HG03558 (cell line): ENCODE measurements at regions not wholly inside any gene's neighbourhood (a gene's known extent, or its start where the extent isn't known, plus 50 kb on each side); places are given as distances from the start of the nearest gene placed in this dataset.
"Not testable (repeated sequence)": the region's sequence is repeated elsewhere in the genome, so short reads cannot be mapped to it uniquely, and the experiment has no call there.

Experiments
- ATAC-seq: cut with Tn5 transposase; IDR thresholded peaks from one replicate; pipeline ENCODE4 v1.9.1; 2021; ENCODE audit warnings: moderate number of reproducible peaks; ENCODE audit not compliant: unreplicated experiment; ENCODE audit errors: extremely low read depth

DNA sequence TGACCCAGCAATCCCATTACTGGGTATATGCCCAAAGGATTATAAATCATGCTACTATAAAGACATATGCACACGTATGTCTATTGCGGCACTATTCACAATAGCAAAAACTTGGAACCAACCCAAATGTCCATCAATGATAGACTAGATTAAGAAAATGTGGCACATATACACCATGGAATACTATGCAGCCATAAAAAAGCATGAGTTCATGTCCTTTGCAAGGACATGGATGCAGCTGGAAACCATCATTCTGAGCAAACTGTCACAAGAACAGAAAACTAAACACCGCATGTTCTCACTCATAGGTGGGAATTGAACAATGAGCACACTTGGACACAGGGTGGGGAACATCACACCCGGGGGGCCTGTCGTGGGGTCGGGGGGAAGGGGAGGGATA lies 80.1 kb upstream of the TMEM170B start:
- not testable (repeated sequence) for ATAC-seq

DNA sequence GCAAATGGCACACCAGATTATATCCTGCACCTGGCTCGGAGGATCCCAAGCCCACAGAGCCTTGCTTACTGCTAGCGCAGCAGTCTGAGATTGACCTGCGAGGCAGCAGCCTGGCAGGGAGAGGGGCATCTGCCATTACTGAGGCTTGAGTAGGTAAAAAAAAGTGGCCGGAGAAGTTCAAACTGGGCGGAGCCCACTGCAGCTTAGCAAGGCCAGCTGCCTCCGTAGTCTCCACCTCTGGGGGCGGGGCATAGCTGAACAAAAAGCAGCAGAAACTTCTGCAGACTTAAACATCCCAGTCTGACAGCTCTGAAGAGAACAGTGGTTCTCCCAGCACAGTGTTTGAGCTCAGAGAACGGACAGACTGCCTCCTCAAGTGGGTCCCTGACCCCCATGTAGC lies 85.4 kb upstream of the TMEM170B start:
- ATAC-seq, result not testable (repeated sequence)

DNA sequence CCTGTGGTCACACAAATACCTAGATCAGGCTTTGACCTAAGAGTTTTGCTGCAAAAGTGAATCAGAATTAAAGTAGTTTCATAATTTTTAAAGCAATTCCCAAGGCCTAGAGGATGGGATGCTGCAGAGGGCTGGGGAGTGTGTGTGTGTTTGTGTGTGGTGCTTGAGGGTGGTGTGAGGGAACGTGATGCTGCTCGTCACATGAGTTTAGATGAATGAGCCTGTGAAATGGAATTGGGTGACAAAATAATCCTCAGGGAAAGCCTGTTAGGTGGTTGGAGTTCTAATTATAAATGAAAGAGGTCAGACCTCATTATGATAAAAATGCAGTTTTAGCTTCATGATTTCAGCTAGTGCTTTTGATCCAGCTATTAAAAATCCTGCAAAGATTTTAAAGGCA lies 87.5 kb upstream of the TMEM170B start:
- ATAC-seq, result no peak

DNA sequence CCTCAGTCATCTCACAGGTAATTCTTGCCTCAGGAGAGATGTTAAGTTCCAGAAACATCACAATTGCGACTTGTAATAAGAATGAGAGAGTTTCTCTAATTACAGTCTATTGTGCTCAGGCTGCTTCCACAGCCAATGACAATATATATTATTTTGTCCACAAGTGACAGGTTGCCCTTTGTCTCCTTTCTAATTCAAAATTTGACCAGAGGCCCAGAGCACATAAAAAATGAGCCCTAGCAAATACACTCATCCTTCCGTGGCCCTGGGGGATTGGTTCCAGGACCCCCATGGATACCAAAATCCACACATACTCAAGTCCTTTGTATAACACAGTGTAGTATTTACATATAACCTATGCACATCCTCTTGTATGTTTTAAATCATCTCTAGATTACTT lies 88.1 kb upstream of the TMEM170B start:
- ATAC-seq, result no peak

DNA sequence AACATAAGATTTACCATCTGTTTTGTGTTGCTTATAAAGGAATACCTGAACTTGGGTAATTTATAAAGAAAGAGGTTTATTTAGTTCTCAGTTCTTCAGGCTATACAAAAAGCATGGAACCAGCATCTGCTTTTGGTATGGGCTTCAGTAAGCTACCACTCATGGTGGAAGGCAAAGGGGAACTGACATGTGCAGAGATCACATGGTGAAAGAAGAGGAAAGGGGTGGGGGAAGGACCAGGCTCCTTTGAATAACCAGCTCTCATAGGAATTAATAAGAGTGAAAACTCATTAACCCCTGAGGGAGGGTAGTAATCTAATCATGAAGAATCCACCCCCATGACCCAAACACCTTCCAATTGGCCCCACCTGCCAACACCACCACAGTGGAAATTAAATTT lies 89.5 kb upstream of the TMEM170B start:
- ATAC-seq, result no peak

DNA sequence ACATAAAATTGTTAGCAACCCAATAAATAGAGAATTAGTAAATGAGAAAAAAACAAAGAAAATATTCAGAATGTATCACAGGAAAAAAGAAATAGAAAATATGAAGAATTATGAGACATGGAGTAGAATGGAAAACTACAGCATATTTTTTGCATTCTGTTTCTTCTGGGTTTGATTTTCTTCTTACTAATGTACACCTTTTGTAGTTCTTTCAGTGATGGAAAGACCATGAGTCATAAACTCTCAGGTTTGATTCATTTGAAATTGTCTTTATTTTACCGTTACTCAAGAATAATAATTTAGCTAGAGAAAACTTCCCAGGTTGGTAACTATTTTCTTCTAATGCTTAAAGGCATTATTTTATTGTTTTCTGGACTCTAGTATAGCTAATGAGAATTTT lies 90.3 kb upstream of the TMEM170B start:
- ATAC-seq, result no peak

DNA sequence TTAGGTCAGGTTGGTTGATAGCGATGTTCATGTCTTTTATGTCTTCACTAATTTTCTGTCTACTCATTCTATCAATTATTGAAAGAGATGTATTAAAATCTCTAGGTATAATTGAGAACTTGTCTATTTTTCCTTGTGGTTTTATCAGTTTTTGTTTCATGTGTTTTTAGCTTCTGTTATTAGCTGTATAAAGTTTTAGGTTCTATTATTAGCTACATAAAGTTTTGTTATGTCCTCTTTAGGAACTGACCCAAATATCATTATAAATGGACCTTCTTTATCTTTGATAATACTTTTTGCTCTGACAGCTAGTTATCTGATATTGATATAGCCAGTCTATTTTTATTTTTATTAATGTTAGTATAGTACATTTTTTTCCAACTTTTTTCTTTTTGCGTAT lies 92.4 kb upstream of the TMEM170B start:
- ATAC-seq, result no peak

DNA sequence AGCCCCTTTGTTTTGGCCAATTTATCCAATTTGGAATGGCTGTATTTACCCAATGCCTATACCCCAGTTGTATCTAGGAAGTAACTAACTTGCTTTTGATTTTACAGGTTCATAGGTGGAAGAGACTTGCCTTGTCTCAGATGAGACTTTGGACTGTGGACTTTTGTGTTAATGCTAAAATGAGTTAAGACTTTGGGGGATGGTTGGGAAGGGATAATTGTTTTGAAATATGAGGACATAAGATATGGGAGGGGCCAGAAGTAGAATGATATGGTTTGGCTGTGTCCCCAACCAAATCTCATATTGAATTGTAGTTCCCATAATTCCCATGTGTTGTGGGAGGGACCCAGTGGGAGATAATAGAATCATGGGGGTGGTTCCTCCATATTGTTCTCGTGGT lies 94.4 kb upstream of the TMEM170B start:
- ATAC-seq, result not testable (repeated sequence)

DNA sequence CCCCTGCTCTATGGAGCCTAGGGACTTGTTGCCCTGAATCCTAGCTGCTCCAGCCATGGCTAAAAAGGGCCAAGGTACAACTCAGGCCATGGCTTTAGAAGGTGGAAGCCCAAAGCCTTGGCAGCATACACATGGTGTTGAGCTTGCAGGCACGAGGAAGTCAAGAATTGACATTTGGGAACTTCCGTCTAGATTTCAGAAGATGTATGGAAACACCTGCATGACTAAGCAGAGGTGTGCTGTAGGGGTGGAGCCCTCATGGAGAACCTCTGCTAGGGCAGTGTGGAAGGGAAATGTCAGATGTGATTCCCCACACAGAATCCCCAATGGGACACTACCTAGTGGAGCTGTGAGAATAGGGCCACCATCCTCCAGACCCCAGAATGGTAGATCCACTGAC lies 95.1 kb upstream of the TMEM170B start:
- no peak for ATAC-seq

DNA sequence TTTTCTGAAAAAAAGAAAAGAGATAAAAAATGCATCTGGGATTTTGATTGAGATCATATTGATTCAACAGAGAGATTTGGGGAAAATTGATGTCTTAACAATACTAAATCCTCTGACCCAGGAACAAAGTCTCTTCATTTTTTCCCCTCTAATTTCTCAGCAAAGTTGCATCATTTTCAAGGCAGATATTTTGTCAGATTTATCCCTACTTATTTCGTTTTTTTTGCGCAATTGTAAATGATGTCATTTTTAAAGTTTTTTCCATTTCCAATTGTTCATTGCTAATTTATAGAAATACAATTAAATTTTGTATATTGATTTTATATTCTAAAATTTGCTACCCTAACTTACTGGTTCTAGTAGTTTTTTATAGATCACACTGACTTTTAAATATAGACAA lies 97.7 kb upstream of the TMEM170B start:
- no peak for ATAC-seq

DNA sequence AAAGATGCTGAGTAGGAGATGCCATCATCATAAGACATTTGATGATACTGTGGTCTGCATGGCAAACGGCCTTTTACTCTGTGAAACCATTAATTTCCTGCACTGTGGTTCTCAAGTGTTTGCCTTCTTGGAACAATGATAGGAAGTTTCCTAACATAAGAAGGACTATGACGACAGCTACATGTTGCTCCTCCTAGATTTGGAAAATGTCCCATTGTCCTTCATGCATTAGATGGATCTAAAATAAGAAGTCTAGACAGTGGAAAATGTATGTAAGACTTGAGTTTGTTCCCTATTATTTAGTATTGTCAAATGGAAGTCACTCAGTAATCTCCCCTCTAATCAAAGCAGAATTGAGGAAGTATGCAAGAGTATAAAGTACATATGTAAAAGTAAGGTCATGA lies 98.5 kb upstream of the TMEM170B start:
- no peak for ATAC-seq

DNA sequence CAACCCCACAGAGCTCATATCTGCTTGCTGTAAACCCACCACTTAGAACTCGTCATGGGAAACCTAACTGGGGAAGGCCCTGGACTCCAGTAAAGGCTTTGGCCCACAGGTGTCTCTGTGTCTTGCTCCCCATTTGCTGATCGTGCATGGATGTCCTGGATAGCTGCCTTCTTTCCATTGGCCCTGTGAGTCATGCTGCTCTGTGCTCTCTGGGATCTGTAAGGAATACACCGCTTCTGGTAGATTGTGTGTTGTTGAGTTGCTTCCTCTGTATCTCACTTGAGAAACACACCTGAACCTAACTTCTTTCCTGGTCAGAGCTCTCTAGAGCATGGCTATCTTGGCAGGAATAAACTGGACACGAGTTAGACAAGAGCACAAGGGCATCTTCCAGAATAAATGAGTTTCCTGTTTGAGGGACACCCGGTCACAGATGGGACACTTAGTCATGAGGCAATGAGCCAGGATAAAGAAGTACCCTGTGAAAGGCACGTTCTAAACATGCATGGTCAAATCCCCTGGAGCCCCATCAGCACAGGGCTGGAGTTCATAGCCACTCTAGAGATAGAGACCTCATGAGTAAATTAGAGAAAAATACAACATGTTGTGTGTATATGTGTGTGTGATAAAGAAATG lies 99.6 kb upstream of the TMEM170B start:
- ATAC-seq, result no peak

DNA sequence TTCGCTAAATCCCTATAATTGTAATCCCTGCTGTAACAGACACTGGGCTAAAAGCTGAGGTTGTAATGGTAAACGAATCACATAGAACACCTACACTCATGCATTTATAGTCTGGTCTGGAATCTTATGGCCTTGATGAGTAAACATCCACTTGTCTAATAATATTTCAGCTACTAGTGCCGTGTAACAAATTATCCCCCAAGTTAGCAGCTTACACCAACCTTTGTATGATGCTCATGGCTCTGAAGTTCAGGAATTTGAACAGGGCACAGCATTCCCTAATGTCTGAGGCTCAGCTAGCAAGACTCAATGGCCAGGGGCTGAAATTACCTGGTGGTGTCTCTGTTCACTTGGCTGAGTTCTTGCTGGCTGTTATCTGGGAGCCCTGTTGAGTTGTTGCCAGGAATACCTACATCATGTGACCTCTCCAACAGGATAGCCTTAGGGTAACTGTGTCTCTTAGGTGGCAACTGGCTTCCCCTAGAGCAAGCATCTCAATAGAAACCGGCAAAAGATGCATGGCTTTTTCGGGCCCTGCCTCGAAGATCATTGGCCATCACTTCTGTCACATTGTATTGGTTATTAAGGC lies 100.9 kb upstream of the TMEM170B start:
- no peak for ATAC-seq

DNA sequence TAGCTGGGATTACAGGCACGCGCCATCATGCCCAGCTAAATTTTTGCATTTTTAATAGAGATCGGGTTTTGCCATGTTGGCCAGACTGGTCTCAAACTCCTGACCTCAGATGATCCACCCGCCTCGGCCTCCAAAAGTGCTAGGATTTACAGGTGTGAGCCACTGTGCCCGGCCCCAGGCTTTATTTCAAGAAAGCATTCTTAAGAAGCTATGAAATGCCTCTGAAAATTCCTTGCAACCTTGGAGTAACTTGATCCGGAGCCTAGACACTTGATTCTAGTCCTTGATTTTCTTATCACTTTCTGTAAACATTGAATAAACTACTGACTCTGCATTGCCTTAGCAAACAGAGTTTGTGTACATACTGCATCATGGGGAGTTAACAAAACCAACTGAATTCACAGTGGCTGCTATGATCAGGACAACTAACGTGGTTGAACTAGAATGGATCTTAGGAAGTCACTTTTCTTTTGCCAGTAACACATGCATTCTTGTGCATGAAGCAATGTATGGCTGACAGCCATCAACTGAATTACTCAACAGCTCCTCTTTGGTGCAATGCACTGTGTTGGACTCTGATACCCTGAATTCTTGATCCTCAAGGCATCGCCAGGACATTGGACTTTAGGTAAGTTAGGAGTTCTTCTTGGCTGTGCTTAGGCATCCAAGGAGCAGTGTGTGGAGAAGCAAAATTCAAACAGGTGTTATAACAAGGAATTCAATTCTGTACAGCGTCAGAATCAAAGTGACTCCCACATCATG lies 102.8 kb upstream of the TMEM170B start:
- no peak for ATAC-seq

DNA sequence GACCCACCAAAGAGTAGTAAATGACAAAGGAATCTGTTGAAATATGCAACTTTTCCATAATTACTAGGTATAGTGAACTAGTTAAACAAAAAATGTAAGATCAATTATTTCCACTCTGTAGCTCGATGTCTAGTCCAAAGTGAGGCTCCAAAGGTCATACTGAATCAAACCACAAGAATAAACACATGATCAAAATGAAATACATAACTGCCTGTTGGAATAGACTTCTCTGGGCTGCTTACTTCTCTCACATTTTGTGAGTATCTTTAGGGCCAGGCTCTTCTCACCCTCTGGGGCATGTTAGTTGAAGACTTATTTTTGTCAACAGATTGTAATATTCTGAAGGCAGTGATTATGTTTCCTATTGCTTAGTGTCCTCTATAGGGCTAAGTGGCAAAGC lies 103.7 kb upstream of the TMEM170B start:
- no peak for ATAC-seq

DNA sequence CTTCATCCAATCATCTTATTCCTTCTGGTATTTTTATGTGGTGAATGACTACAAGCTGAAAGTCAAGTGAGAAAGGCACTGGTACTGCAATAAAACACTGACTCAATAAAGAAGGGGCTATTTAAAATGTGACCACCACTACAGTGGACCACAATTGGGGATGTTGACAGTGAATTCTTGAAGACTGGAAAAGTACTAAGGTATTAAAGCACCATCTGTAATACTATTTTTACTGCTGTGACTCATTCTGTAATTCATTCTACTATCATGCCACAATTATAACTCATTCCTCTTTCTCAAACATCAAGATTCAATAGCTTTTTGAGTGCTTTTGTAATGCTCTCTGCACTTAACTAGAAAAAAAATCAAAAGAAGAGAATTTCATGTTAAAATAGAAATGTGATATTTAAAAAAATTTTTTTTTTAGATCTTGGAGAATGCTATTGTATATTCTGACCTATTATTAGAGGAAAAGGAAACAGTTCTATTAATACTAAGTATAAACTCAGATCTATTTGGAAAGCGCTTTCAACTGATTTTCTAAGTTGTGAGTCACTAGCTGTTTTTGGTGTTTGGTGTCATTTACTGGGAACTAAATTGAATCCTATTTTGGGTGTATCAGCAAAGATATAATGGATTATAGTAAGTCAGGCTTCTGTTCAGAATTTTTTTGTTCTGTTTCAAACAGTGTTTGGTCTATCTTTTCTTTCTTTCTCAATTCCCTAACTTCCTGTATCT lies 104.7 kb upstream of the TMEM170B start:
- no peak for ATAC-seq

DNA sequence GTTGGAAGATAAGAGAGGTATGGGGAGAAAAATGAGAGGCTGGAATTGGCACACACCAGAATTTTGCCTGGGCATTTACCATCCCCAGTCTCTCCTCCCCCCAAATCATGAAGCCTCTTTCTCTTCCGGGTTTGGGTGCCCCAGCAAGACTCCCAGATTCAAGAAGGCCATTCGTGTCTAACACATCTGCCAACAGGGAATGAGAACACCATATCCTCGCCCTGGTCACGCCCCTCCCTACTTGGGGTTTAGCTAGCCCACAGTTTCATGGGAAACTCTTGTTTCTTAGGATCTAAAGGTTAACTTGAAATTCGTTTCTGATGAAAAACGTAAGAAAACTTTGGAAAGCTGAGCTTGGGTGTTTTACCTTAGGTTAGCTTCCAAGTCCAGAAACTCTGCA lies 105.5 kb upstream of the TMEM170B start:
- no peak for ATAC-seq

DNA sequence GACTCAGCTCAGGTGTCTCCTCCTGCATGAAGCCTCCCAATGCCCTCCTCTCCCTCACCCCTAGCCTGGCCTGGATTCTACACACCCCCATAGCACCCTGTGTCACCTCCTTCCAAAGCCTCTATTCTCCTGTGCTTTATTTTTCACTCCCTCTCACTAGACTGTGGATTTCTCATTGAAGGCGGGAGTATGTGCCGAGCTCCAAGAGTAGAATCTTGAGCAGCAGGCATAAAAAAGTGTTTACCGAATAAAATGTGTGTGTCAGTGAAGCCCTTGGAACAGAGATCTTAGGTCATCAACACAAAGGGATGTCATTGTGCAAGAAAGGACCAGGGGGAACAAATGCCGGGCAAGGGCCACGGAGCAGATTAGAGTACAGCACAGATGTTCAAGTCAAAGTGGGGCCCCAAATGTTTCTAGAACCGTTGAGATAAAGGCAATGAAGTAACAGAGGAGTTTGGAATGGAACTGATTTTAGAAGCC lies 106.1 kb upstream of the TMEM170B start:
- no peak for ATAC-seq

DNA sequence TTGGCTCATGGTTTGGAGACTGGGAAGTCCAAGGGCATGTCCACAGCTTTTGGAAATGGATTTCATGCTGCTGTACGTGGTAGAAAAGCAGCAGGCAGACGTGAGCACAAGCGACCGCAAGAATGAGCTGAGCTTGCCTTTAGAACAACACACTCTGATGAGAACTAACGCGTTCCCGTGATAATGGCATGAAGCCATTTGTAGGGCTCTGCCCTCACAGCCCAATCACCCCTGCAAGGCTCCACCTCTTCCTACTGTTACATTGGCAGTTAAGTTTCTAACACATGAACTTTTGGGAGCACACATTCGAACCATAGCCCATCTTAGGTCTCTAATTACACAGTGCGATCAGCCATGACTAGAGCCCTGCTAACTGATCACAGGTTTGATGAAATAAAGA lies 107.5 kb upstream of the TMEM170B start:
- no peak for ATAC-seq

DNA sequence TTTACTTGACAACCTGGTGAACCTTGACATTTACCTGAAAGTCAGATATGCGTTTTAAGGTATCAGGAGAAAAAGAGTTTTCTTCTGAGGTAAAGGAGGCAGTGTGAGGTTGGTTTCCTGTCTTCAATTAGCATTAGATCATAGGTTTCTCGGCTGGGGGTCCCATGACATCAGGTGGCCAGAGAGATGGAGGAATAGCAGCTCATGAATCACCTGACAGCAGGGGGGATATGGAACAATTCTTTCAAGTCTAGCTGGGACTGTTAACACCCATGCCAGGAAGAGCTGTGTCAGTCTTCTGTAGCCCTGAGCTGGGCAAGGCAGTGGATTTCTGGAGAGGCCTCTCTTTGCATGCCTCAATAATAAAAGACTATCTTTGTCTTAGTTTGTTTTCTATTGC lies 108.0 kb upstream of the TMEM170B start:
- ATAC-seq, result no peak

DNA sequence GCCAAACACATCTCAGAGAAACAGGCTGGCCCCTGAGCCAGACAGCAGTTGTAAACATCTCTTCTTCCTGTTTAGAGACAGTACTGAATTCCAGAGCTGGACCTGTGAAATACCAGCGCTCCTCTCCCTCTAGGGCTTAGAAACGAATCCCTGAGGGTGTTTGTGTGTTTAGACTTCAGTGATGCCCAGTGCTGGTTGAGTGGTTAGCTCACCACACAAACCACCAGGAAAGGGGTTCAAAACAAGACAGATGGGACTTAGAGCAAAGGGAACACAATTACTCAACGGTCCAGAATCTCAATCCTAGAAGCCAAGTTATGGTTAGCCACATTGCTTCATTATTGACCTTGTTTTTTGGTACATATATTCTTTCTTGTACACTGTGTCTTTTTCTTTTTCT lies 108.7 kb upstream of the TMEM170B start:
- peak; percentile 39 for ATAC-seq
